ENCODE measurements at regions not wholly inside any gene's neighbourhood (a gene's known extent, or its start where the extent isn't known, plus 50 kb on each side); places are given as distances from the start of the nearest gene placed in this dataset.

DNA sequence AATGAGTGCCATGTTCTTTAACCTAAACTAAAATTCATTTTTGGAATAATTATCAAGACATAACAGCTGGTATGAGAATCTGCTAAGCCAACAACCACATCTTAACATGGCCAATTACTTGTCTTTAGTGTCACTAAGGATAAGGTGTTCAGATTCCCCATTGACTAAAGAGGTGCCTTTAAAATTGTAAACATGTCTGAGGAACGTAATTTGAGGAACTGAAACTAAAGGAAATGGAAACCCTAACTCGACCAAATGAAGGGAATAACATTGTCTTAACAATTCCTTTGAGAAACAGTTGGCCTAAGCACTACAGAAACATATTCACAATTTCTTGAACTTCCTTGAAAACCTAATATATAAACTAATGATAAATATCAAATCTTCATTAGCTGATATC lies 355.4 kb upstream of the GULP1 start:
- DNase-seq (ENCODE audit: low spot score), result no peak

DNA sequence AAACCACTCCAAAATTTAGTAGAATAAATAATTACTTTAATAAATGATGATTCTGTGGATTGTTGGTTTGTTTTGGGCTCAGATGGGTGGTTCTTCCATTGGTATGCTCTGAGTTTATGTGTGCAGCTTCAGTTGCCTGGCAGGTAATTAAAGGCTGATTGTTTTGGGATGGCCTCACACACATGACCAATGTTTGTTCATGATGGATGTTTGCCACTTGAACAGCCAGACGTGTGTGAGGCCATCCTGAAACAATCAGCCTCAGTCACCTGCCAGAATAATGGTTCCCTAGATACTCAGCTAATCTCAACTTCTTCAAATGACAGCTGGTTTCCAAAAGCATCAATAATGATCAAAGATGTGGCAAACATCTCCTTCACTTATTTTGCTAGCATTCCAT lies 352.5 kb upstream of the GULP1 start:
- no peak for DNase-seq (ENCODE audit: low spot score)

DNA sequence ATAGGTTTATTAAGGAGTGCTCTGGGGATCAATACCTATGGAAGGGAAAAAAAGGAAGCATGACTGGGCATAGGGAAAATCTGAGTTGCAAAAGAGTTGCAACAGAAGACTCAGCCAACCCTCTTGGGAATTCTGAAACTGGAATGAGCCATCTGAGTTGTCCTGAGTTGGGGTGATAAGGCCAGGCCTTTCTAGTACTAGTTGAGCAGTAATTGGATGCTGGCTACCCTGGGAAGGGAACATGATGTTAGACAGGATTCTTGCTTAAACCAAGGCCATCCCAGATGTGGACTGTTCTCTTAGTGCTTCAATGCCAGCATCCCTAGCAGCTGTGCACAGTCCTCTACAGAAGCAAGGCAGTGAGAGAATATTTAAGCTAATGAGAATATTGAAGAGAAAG lies 348.8 kb upstream of the GULP1 start:
- DNase-seq (ENCODE audit: low spot score), result no peak

DNA sequence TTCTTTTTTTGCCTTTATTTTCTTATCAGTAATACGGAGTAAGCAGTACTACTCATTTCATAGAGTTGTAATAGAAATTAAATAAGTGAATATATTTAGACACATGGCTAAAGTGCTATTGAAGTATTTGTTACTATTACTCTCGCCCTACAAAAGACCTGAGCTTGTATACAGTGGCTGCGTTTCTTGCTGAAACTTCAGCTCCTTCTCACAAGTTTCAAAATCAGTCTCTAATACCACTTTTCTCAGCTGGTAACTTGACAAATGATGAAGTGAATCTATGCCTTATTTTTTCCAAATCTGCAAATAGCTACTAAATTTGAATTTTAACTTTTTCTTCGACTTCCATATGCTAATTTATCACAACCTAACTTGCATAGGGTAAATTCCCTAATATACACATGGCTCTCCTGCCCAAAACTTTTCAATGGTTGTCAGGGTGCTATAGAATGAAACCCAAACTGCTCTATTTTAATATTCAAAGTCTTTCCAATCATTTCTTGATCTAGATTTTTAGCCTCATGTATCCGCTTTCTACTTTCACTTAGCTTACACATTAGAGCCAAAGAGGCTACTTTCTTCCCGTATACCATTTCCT lies 347.8 kb upstream of the GULP1 start:
- no peak for DNase-seq (ENCODE audit: low spot score)

DNA sequence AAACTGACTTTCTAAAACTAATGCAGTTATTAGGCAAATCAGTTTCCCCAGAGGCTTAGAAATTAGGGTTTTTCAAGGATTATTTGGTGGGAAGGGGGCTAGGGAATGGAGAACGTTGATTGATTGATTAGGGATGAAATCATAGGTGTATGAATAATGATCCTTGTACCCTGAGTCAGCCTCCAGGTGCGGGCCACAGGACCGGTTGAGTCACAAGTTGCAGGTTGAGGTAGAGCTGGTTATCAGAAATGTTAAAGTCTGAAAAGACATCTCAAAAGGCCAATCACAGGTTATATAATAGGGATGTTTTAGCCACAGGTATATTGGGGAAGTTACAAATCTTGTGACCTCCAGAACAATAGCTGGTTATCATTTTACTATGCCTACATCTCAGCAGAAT lies 341.8 kb upstream of the GULP1 start:
- no peak for DNase-seq (ENCODE audit: low spot score)

DNA sequence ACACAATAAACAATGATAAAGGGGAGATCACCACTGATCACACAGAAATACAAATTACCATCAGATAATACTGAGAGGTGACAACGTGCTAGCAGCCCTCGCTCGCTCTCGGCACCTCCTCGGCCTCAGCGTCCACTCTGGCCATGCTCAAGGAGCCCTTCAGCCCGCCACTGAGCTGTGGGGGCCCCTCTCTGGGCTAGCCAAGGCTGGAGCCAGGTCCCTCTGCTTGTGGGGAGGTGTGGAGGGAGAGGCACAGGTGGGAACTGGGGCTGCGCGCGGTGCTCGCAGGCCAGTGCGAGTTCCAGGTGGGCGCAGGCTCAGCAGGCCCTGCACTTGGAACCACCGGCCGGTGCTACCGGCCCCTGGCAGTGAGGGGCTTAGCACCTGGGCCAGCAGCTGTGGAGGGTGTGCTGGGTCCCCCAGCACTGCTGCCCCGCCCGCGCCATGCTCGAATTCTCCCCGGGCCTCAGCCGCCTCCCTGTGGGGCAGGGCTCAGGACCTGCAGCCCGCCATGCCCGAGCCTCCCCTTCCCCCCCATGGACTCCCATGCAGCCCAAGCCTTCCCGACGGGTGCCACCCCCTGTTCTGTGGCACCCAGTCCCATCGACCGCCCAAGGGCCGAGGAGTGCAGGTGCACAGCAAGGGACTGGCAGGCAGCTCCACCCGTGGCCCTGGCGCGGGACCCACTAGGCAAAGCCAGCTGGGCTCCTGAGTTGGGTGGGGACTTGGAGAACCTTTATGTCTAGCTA lies 340.0 kb upstream of the GULP1 start:
- no peak for DNase-seq (ENCODE audit: low spot score)

DNA sequence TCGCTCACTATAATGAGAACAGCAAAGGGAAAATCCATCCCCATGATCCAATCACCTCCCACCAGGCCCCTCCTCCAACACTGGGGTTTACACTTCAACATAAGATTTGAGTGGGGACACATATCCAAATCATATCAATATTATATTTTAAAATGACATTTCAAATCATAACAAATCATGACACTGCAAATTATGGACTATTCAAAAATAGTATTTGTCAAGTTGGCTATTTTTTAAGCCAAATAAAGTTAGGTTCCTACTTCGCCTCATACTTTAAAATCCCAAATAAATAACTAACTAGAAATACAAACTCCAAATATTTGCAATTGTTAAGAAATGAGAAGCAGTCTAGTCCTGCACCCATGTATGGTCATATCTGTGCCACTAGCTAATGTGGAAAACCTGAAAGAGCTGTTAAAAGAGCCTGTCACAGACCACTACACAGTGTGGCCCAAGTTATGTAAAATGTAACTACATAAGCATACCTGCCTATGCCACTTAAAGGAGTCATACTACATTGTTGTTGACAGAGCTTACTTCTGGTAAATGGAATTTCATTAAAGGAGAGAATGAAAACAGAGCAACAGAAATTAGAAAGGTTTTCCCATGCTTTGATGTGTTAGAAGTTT lies 334.7 kb upstream of the GULP1 start:
- DNase-seq (ENCODE audit: low spot score), result no peak

DNA sequence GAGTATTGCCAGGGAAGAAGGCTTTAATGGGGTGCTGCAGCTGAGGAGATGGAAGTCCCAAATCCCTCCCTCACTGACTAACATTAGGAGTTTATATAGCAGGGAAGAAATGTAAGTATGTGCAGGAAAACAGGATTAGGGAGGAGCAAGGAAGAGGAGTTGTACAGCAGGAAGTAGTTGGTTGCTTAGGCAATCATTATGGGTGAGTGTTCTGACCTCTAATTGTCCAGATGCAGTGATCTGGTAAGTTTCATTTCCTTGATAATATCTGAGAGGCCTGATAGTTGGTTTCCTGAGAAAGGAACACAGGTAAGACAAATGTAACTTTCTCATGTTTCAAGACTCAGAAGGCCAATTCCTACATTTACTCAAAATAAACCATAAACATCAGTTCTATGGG lies 331.9 kb upstream of the GULP1 start:
- DNase-seq (ENCODE audit: low spot score), result no peak

DNA sequence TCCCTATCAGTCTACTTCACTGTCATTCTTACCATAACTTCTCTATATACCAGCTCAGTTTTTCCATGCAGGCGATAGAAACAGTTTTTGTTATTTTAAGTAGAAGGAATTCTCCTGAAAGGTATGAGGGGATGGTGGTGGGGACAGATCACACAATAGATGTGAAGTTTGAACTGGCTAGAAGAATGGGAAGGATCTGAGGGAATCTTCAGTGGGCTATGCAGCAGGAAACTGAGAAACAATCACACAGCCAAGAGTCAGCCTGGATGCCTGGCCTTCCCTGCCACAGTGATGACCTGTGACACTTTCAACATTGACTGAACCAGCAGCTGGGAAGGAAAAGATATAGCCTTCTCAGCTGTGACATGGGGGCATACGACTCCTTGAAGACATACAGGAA lies 329.1 kb upstream of the GULP1 start:
- DNase-seq (ENCODE audit: low spot score), result no peak

DNA sequence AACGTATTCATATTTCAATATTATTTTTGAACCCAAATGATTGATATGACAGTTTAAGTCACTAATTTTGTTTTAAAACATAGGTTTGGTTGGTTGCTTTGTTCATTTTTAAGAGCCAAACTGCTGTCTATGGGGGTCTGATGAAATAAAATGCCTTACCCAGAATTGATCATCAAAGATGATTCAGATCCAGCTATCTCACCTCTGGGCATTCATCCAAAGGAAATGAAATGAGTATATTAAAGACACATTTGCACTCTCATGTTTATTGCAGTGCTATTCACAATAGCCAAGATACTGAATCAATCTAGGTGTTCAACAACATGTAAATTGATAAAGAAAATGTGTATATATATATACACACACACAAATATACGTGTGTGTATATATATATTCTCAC lies 326.9 kb upstream of the GULP1 start:
- DNase-seq (ENCODE audit: low spot score), result no peak

DNA sequence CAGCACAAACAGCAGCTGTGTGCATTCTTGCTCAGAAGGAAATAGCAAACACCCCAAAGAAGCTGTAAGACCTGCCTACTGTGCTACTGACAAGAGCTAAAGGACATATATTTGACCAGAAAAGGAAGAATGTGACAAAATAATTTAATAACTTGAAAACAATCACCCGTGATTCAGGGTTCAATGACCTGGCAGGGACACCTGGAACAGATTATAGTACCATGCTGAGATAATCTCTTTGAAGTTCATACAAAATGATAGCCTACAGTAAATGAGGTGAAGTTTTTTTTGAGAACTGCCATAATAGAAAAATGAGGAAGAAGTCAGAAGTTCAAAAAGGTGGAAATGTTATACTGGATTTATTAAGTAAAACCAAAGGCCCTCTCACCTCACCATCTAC lies 324.8 kb upstream of the GULP1 start:
- DNase-seq (ENCODE audit: low spot score), result no peak

DNA sequence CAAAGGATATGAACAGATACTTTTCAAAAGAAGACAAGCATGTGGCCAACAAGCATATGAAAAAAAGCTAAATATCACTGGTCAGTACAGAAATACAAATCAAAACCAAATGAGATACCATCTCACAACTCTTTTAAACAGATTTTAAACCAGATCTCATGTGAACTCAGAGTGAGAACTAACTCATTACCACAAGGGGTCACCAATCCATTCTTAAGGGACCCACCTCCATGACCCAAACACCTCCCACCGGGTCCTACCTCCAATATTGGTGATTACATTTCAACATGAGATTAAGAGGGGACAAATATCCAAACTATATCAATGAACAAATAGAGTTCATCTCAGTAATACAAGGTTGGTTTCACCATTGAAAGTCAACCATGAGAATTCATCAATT lies 319.8 kb upstream of the GULP1 start:
- no peak for DNase-seq (ENCODE audit: low spot score)

DNA sequence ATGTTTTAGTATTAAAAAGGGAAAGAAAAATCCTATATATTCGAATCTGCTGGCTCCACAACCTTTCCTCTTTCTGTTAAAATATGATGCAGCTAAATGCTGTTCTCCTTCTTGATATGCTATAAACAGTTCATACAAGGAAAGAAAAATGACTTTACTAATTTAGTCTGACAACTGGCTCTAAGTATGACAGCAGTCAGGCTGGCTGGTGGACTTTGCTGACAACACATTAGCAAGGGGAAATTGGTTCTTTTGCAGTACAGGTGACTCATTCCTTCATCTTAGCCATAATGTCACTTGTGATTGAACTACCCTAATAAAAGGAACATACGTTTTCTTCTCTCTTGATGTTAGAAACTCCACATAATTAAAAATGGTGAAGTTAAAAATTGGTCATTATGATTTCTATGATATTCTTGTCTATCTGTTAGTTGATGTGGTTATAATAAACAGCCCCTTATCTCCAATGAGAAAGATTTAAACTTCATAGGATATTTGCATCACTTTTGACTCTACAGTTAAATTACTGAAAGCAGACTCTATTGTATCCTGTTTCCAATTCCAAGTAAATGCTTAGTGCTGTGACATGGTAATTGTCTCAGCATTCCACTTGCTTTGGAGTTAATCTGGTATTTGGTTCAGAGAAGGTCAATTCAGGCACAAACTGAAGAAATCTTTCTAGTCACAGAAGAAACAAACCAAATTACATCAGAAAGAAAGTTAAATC lies 315.3 kb upstream of the GULP1 start:
- no peak for DNase-seq (ENCODE audit: low spot score)

DNA sequence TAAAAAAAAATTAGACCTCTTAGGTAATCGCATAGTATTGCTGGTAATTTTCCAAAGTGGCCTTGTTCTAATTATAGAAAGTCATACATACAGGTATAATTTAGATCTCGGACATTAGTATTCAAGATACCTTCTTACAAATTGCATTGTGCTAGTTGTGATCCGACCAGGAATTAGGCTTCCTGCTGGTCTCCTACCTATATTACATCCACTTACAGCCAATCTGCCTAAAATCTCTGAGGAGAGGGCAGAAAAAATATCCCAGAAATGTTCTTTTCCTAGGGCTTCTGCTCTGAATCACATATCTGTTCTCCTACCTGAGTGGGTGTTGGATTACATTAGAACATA lies 314.7 kb upstream of the GULP1 start:
- no peak for DNase-seq (ENCODE audit: low spot score)

DNA sequence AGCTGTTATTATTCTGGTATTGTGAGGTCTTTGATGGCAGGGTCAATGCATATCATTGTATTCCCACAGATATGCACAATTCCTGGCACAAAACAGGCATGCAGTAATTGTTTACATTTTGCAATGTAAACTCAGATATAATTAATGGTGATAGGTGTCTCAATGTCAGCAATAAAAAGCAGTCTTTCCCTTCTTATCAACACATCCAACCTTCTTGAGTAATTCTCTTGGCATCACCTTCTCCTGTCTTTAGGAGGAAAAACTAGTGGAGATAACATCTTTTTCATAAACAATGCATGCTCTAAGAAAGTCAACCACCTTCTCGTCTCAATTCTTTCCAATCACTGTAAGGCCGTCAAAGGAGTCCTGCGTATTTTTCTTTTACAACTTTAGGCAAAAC lies 313.3 kb upstream of the GULP1 start:
- DNase-seq (ENCODE audit: low spot score), result no peak

DNA sequence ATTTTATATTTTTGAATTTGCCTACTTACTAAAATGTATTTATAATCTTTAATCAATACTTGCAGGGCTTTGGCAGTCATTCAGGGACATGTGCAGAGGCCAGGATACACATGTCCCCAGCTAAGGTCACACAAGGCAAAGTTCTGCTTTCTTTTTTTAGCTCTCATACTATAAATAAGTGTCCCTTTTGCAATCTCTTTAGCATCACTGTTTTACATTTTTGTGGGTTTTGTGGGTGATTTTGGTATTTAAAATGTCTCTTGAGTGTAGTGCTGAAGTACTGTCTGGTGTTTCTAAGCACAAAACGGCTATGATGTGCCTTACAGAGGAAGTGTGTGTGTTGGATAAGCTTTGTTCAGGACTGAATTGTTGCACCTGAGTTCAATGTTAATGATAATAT lies 309.0 kb upstream of the GULP1 start:
- peak; percentile 20 for DNase-seq (ENCODE audit: low spot score)

DNA sequence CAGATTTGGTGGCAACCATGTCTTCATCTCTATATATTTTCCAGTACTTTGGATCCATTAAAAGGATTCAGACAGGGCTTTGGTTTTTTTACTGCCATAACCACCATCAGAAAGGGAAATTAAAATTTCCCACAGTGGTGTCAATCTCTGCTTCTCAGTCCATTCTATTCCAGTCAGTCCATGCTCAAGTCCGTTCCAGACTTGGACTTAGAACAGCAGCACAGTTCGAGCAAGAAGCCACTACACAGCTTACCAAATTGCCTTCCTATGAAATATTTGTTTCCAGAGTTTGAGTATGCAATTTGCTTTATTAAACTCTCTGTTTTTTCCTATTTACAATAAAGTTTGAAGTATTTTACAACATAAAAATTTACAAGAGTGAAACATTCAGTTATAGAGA lies 306.5 kb upstream of the GULP1 start:
- DNase-seq (ENCODE audit: low spot score), result no peak

DNA sequence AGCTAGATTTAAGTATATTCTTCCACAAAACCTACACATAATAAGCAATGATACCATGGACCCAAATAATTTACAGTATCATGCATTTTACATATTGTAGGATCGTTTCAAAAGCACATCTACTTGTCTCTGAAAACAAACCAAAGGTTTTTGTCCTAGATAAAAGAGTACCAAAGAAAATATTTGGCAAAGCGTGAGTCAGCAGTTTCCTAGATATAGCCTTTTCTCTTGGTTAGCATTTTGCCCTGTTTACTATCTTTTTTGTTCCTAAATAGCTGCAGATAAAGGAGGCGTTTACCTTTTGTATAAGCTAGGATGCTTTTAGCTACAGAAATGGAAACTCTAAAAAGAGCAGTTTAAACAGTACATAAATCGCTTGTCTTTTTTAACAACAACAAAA lies 305.8 kb upstream of the GULP1 start:
- no peak for DNase-seq (ENCODE audit: low spot score)

DNA sequence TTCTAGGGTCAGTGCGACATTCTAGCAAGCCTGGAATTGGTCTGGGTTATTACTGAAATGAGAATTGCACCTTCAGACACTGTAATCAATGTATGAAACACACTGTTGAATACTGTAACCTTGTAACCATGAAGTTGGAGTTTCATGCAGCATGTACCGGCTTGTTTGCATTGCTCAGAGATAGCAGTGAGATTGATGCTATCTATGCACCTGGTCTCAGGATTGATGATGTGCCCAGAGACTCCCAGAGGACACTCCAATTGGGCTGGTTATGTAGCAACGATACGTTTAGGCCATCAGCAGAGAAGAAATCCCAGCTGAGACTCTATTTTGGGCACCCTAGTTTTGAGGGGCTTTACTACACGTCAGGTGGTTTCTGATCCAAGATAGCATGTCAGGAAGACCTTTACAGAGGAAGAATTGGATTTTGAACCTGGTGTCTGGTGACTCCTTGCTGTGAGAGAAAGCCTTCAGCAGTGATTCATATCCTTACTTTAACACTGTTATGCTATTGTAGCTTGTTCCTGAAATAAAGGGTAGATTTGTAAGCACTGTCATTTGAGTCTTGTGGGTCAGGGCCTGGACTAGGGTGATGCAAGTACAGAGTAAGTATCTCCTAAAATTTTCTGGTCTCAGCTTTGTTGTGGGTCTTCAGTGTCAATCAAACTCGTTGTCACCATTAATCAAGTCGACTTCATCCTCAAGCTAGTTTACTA lies 305.1 kb upstream of the GULP1 start:
- DNase-seq (ENCODE audit: low spot score), result no peak

DNA sequence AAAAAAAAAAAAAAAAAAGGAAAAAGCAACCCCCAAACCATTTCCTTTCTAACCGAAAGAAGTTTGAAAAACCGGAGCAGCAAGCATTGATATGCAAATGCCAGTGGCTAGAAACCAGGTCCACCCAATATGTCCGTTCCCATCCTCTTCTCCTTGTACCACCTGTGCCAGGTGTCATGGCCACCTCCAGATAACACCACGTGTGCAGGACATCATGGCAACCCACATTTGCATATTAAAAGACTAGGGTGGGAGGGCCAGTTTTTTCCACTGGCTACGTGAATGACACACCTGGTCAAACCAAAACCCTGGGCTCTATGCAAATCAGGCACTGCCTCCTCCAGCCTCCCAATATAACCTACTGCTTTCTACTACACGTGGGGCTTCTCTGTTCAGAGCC lies 303.3 kb upstream of the GULP1 start:
- DNase-seq (ENCODE audit: low spot score), result no peak

DNA sequence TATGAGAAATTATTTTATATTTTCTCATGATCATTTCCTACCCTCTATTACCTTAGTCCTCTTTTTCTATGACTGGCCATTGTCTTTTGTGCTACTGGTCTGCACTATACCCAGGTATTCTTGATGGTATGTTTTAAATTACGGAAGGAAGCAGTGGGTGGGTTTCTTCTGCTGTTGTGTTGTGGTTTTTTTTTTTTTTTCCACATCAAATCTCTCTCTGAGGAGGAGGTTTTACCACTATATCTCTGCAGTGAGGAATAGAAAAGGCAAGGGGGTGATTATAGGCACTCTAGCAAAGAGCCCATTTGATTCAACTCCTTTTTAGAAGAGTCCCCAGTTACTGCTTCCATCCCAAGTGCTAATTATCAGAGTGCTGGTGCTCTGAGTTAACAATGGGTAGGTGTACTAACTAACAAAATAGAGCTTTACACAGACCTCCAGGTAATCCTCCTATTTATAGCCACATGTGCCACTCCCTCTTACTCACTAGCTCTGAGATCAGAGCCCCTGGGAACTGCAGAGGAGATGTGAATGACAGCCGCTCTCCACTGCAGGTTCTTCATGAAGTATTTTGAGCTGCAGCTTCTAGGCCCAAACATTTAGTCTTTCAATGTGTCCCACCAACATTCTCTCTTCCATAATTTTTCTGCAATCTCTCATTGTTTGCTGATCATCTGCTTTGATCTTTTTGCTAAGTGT lies 301.6 kb upstream of the GULP1 start:
- no peak for DNase-seq (ENCODE audit: low spot score)

DNA sequence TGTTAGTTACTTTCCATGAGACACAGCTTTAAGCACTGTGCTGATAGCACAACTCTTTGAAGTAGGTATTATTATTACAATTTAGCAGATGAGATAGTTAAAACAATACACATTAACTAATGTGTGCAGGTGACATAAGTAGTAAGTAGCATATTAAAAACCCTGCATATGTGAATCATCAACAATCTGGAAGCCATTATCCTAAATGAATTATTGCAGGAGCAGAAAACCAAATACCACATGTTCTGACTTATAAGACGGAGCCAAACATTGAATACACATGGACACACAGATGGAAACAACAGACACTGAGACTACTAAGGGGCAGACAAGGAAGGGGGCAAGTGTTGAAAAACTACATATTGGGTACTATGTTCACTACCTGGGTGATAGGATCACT lies 300.3 kb upstream of the GULP1 start:
- no peak for DNase-seq (ENCODE audit: low spot score)
